ENCODE measurements at regions not wholly inside any gene's neighbourhood (a gene's known extent, or its start where the extent isn't known, plus 50 kb on each side); places are given as distances from the start of the nearest gene placed in this dataset.

- 89% methylated on average over 9 of the region's 9 CpGs for WGBS, 2 donors
- H3K4me3 ChIP-seq (ENCODE audit: low read depth, poor library complexity, severe bottlenecking), result no peak overlapping the region
- no peak for DNase-seq (ENCODE audit: low spot score in 2 of 2)
- intact Hi-C loops (cut with DNase I; ENCODE audit: low total_unique reads), result no loop called here
- TF ChIP-seq CTCF (IDR thresholded peaks at IDR 0.05) (no peak), POLR2A (IDR thresholded peaks at IDR 0.05) (no peak)
These were observed 122.1 kb downstream of the TTLL2 start for GRCh38 chr6:167446971-167447370.

- DNase-seq (ENCODE audit: low spot score in 2 of 2), result no peak
- no peak for TF ChIP-seq CTCF (IDR thresholded peaks at IDR 0.05)
- TF ChIP-seq POLR2A (IDR thresholded peaks at IDR 0.05), result no peak
- no peak overlapping the region for H3K4me3 ChIP-seq (ENCODE audit: low read depth, poor library complexity, severe bottlenecking)
- WGBS, 2 donors, result 95% methylated on average over 5 of the region's 5 CpGs
- intact Hi-C loops (cut with DNase I; ENCODE audit: low total_unique reads), result no loop called here
These were observed 123.5 kb downstream of the TTLL2 start for GRCh38 chr6:167448378-167448777.

GRCh38 chr6:167449094-167449861 is 124.4 kb downstream of the TTLL2 start:
- DNase-seq (ENCODE audit: low spot score in 2 of 2), result no peak
- no peak overlapping the region for H3K4me3 ChIP-seq (ENCODE audit: low read depth, poor library complexity, severe bottlenecking)
- intact Hi-C loops (cut with DNase I; ENCODE audit: low total_unique reads), result no loop called here
- 71 to 80% methylated on average over 7 of the region's 7 CpGs for WGBS, 2 donors
- no peak for TF ChIP-seq POLR2A (IDR thresholded peaks at IDR 0.05)

- intact Hi-C loops (cut with DNase I; ENCODE audit: low total_unique reads), result no loop called here
These were observed 125.7 kb downstream of the TTLL2 start for GRCh38 chr6:167450626-167451025.

GRCh38 chr6:167452338-167453081 is 127.6 kb downstream of the TTLL2 start:
- intact Hi-C loops (cut with DNase I; ENCODE audit: low total_unique reads), result no loop called here
- WGBS, 2 donors, result 73 to 78% methylated on average over 8 of the region's 8 CpGs
- H3K4me3 ChIP-seq (ENCODE audit: low read depth, poor library complexity, severe bottlenecking), result no peak overlapping the region
- TF ChIP-seq CTCF (IDR thresholded peaks at IDR 0.05), result no peak
- no peak for TF ChIP-seq POLR2A (IDR thresholded peaks at IDR 0.05)
- DNase-seq (ENCODE audit: low spot score in 2 of 2), result no peak

More at GRCh38 chr6:167450626-167451025, 125.7 kb downstream of the TTLL2 start:
- 79 to 80% methylated on average over 6 of the region's 6 CpGs for whole genome bisulfite sequencing, 2 donors
- no peak overlapping the region for H3K4me3 ChIP-seq (ENCODE audit: low read depth, poor library complexity, severe bottlenecking)
- DNase-seq (ENCODE audit: low spot score in 2 of 2), result no peak
- TF ChIP-seq POLR2A (IDR thresholded peaks at IDR 0.05) (no peak), CTCF (IDR thresholded peaks at IDR 0.05) (no peak)

- intact Hi-C loops (cut with DNase I; ENCODE audit: low total_unique reads), result no loop called here
- TF ChIP-seq POLR2A (IDR thresholded peaks at IDR 0.05) (no peak), CTCF (IDR thresholded peaks at IDR 0.05) (no peak)
- WGBS, 2 donors, result 94 to 95% methylated on average over 4 of the region's 4 CpGs
- no peak for DNase-seq (ENCODE audit: low spot score in 2 of 2)
- H3K4me3 ChIP-seq (ENCODE audit: low read depth, poor library complexity, severe bottlenecking), result no peak overlapping the region
These were observed 128.2 kb downstream of the TTLL2 start for GRCh38 chr6:167453082-167453446.

Data from lower leg skin (tissue), 4 donors.